Mesenchymal stem cell (in vitro differentiated cells and primary cell): ENCODE measurements at regions not wholly inside any gene's neighbourhood (a gene's known extent, or its start where the extent isn't known, plus 50 kb on each side); places are given as distances from the start of the nearest gene placed in this dataset.

ENCODE experiments used
- DNase-seq: peaks from one replicate; pipeline ENCODE4 v3.0.0-alpha.2; 2013
- H2AFZ ChIP-seq: one replicate; pipeline ENCODE4 v1.6.1; 2013; ENCODE audit warnings: low read depth, mild to moderate bottlenecking, control low read depth, inconsistent platforms, low read length, moderate library complexity
- H2AK5ac ChIP-seq: 2 replicates; pipeline ENCODE4 v1.6.1; 2013; ENCODE audit warnings: low read length, moderate library complexity, mild to moderate bottlenecking, inconsistent platforms; ENCODE audit not compliant: severe bottlenecking
- H2BK120ac ChIP-seq: one replicate; pipeline ENCODE4 v1.6.1; 2013; ENCODE audit warnings: low read depth, mild to moderate bottlenecking, inconsistent platforms, low read length, moderate library complexity
- H2BK12ac ChIP-seq, 2 experiments: one replicate each; pipeline ENCODE4 v1.6.1; 2013; ENCODE audit warnings: inconsistent platforms in 2 of 2, low read length in 2 of 2, mild to moderate bottlenecking in 2 of 2, moderate library complexity in 2 of 2, control low read depth in 1 of 2
- H2BK15ac ChIP-seq: one replicate; pipeline ENCODE4 v1.6.1; 2013; ENCODE audit warnings: mild to moderate bottlenecking, low read depth, inconsistent platforms; ENCODE audit not compliant: poor library complexity, severe bottlenecking
- H2BK5ac ChIP-seq: 2 replicates; pipeline ENCODE4 v1.6.1; 2013; ENCODE audit warnings: low read depth, mild to moderate bottlenecking, low read length, control low read depth, inconsistent platforms; ENCODE audit not compliant: poor library complexity, severe bottlenecking
- H3K14ac ChIP-seq, 2 experiments: one replicate each; pipeline ENCODE4 v1.6.1; 2013; ENCODE audit warnings: inconsistent platforms in 2 of 2, low read length in 2 of 2, control low read depth in 1 of 2, mild to moderate bottlenecking in 1 of 2, moderate library complexity in 1 of 2
- H3K18ac ChIP-seq, 2 experiments: one replicate each; pipeline ENCODE4 v1.6.1; 2013; ENCODE audit warnings: inconsistent platforms in 2 of 2, low read length in 2 of 2, control low read depth in 1 of 2, low read depth in 1 of 2, mild to moderate bottlenecking in 1 of 2
- H3K23ac ChIP-seq, 2 experiments: one replicate each; pipeline ENCODE4 v1.6.1; 2013; ENCODE audit warnings: inconsistent platforms in 2 of 2, low read length in 2 of 2, mild to moderate bottlenecking in 2 of 2, moderate library complexity in 2 of 2, control low read depth in 1 of 2
- H3K27ac ChIP-seq: 2 replicates; pipeline ENCODE4 v1.5.1; 2013; ENCODE audit warnings: mild to moderate bottlenecking, moderate library complexity, low read length, control low read depth, inconsistent platforms; ENCODE audit not compliant: poor library complexity, severe bottlenecking
- H3K27me3 ChIP-seq, 2 experiments: 2 replicates each; pipeline versions ENCODE4 v1.6.1 to v1.7.0; 2013; ENCODE audit warnings: low read length in 2 of 2, mild to moderate bottlenecking in 2 of 2, moderate library complexity in 2 of 2, control low read depth in 1 of 2, inconsistent platforms in 1 of 2; ENCODE audit not compliant: control insufficient read depth in 1 of 2, insufficient read depth in 1 of 2
- H3K36me3 ChIP-seq, 2 experiments: 2 replicates each; pipeline versions ENCODE4 v1.6.1 to v1.7.0; 2013; ENCODE audit warnings: low read length in 2 of 2, control low read depth in 1 of 2, inconsistent platforms in 1 of 2, low read depth in 1 of 2, mild to moderate bottlenecking in 1 of 2; ENCODE audit not compliant: insufficient read depth in 2 of 2, control insufficient read depth in 1 of 2
- H3K4ac ChIP-seq, 2 experiments: one replicate each; pipeline ENCODE4 v1.6.1; 2013; ENCODE audit warnings: inconsistent platforms in 2 of 2, low read length in 2 of 2, mild to moderate bottlenecking in 2 of 2, moderate library complexity in 2 of 2, control low read depth in 1 of 2, low read depth in 1 of 2
- H3K4me1 ChIP-seq: 2 replicates; pipeline ENCODE4 v1.6.1; 2013; ENCODE audit warnings: low read depth, low read length, control low read depth; ENCODE audit not compliant: control insufficient read depth, insufficient read depth
- H3K4me2 ChIP-seq: 2 replicates; pipeline ENCODE4 v1.6.1; 2013; ENCODE audit warnings: low read length, mild to moderate bottlenecking, inconsistent platforms; ENCODE audit not compliant: poor library complexity, severe bottlenecking
- H3K4me3 ChIP-seq, 2 experiments: 2 replicates each; pipeline versions ENCODE4 v1.5.1 to v1.7.0; 2013; ENCODE audit warnings: low read length in 2 of 2, mild to moderate bottlenecking in 2 of 2, control low read depth in 1 of 2, low read depth in 1 of 2; ENCODE audit not compliant: insufficient read depth in 1 of 2
- H3K79me1 ChIP-seq: replicated peaks from 2 replicates; pipeline ENCODE4 v1.6.1; 2013; ENCODE audit warnings: mild to moderate bottlenecking, control low read depth, low read length, inconsistent platforms; ENCODE audit not compliant: poor library complexity, severe bottlenecking
- H3K9ac ChIP-seq: 2 replicates; pipeline ENCODE4 v1.7.0; 2013; ENCODE audit warnings: mild to moderate bottlenecking, low read length, moderate library complexity
- H3K9me3 ChIP-seq: 2 replicates; pipeline ENCODE4 v1.7.0; 2013; ENCODE audit warnings: mild to moderate bottlenecking, low read length; ENCODE audit not compliant: control insufficient read depth
- H4K8ac ChIP-seq: one replicate; pipeline ENCODE4 v1.6.1; 2013; ENCODE audit warnings: inconsistent platforms, mild to moderate bottlenecking, low read length, moderate library complexity
- H4K91ac ChIP-seq: one replicate; pipeline ENCODE4 v1.6.1; 2013; ENCODE audit warnings: mild to moderate bottlenecking, low read length, inconsistent platforms
- WGBS: methylation state at CpG from one replicate; pipeline ENCODE4 v1.1.7; 2013; ENCODE audit warnings: mixed read lengths; 5-methylcytosine and 5-hydroxymethylcytosine counted together

- H3K27ac ChIP-seq, result no peak overlapping the region
- H2AFZ ChIP-seq, result no peak overlapping the region
- H3K36me3 ChIP-seq, result no peaks in the 10 kb centered on the region
- no peak overlapping the region for H3K9ac ChIP-seq
- H2BK5ac ChIP-seq, result no peak overlapping the region
- H2AK5ac ChIP-seq, result no peak overlapping the region
- no peak overlapping the region for H3K4me3 ChIP-seq
- H3K4ac ChIP-seq, result no peak overlapping the region
- H3K79me1 ChIP-seq, result no peaks in the 10 kb centered on the region
- H3K14ac ChIP-seq, result no peak overlapping the region
- H3K27me3 ChIP-seq, result no peaks in the 10 kb centered on the region
- no peak overlapping the region for H2BK120ac ChIP-seq
- H3K23ac ChIP-seq, result no peak overlapping the region
- no peak overlapping the region for H4K91ac ChIP-seq
- no peak overlapping the region for H4K8ac ChIP-seq
- H3K4me1 ChIP-seq, result no peaks in the 10 kb centered on the region
- no peak overlapping the region for H3K18ac ChIP-seq
- no peak for DNase-seq
- no peaks in the 10 kb centered on the region for H3K9me3 ChIP-seq
- no peak overlapping the region for H2BK15ac ChIP-seq
- no peak overlapping the region for H2BK12ac ChIP-seq
- H3K4me2 ChIP-seq, result no peak overlapping the region
- 93% methylated on average over 1 of the region's 2 CpGs for WGBS
These were observed 90.0 kb upstream of the HNRNPU start for GRCh38 chr1:244954359-244954758.

GRCh38 chr1:244953901-244954300 lies 89.6 kb upstream of the HNRNPU start:
- H3K18ac ChIP-seq, result no peak overlapping the region
- no peak overlapping the region for H4K8ac ChIP-seq
- H2BK120ac ChIP-seq, result no peak overlapping the region
- H3K27me3 ChIP-seq, result no peaks in the 10 kb centered on the region
- WGBS, result 91% methylated on average over 1 of the region's 4 CpGs
- no peak overlapping the region for H3K23ac ChIP-seq
- no peaks in the 10 kb centered on the region for H3K9me3 ChIP-seq
- no peak overlapping the region for H2BK12ac ChIP-seq
- DNase-seq, result no peak
- H3K4me2 ChIP-seq, result no peak overlapping the region
- H3K4me3 ChIP-seq, result no peak overlapping the region
- H3K36me3 ChIP-seq, result no peaks in the 10 kb centered on the region
- no peak overlapping the region for H2AK5ac ChIP-seq
- no peak overlapping the region for H3K27ac ChIP-seq
- H3K4ac ChIP-seq, result no peak overlapping the region
- H3K79me1 ChIP-seq, result no peaks in the 10 kb centered on the region
- H3K14ac ChIP-seq, result no peak overlapping the region
- H3K4me1 ChIP-seq, result no peaks in the 10 kb centered on the region
- no peak overlapping the region for H3K9ac ChIP-seq
- H2BK15ac ChIP-seq, result no peak overlapping the region
- no peak overlapping the region for H2BK5ac ChIP-seq
- H2AFZ ChIP-seq, result no peak overlapping the region
- no peak overlapping the region for H4K91ac ChIP-seq

- no peak overlapping the region for H3K18ac ChIP-seq
- no peak for DNase-seq
- no peak overlapping the region for H3K14ac ChIP-seq
- WGBS, result 89% methylated on average over 8 of the region's 8 CpGs
- no peaks in the 10 kb centered on the region for H3K79me1 ChIP-seq
- no peak overlapping the region for H2BK15ac ChIP-seq
- H2AK5ac ChIP-seq, result no peak overlapping the region
- no peaks in the 10 kb centered on the region for H3K4me1 ChIP-seq
- H3K4ac ChIP-seq, result no peak overlapping the region
- H3K27me3 ChIP-seq, result no peaks in the 10 kb centered on the region
- no peak overlapping the region for H2BK12ac ChIP-seq
- no peak overlapping the region for H3K4me3 ChIP-seq
- H4K91ac ChIP-seq, result no peak overlapping the region
- H3K4me2 ChIP-seq, result no peak overlapping the region
- H2AFZ ChIP-seq, result no peak overlapping the region
- no peak overlapping the region for H2BK120ac ChIP-seq
- H4K8ac ChIP-seq, result no peak overlapping the region
- no peaks in the 10 kb centered on the region for H3K9me3 ChIP-seq
- no peaks in the 10 kb centered on the region for H3K36me3 ChIP-seq
- H3K9ac ChIP-seq, result no peak overlapping the region
- H3K27ac ChIP-seq, result no peak overlapping the region
- H2BK5ac ChIP-seq, result no peak overlapping the region
- no peak overlapping the region for H3K23ac ChIP-seq
These were observed 88.6 kb upstream of the HNRNPU start for GRCh38 chr1:244952940-244953339.

GRCh38 chr1:244952280-244952933 lies 88.1 kb upstream of the HNRNPU start:
- H3K79me1 ChIP-seq, result no peaks in the 10 kb centered on the region
- H2BK15ac ChIP-seq, result no peak overlapping the region
- H2BK5ac ChIP-seq, result no peak overlapping the region

More at GRCh38 chr1:244952280-244952933, 88.1 kb upstream of the HNRNPU start:
- Histone ChIP-seq H3K4ac (no peak overlapping the region), H3K14ac (no peak overlapping the region), H2AK5ac (no peak overlapping the region), H3K9ac (no peak overlapping the region), H3K9me3 (no peaks in the 10 kb centered on the region), H3K4me2 (no peak overlapping the region), H3K4me3 (no peak overlapping the region), H4K8ac (no peak overlapping the region), H2BK120ac (no peak overlapping the region), H3K18ac (no peak overlapping the region), H3K4me1 (no peaks in the 10 kb centered on the region), H4K91ac (no peak overlapping the region), H3K27ac (no peak overlapping the region), H3K27me3 (no peaks in the 10 kb centered on the region), H2AFZ (no peak overlapping the region), H2BK12ac (no peak overlapping the region), H3K36me3 (no peaks in the 10 kb centered on the region), H3K23ac (no peak overlapping the region)
- no peak for DNase-seq
- 99% methylated on average over 5 of the region's 5 CpGs for WGBS
